ENCODE measurements at regions not wholly inside any gene's neighbourhood (a gene's known extent, or its start where the extent isn't known, plus 50 kb on each side); places are given as distances from the start of the nearest gene placed in this dataset.

- H3K4me3 ChIP-seq (ENCODE audit: insufficient read depth, low read depth, low read length): no peak overlapping the region
- H2BK120ac ChIP-seq (ENCODE audit: low read depth, low read length): no peak overlapping the region
- H2AK9ac ChIP-seq (replicated peaks; ENCODE audit: low read depth, low read length, poor library complexity): no peak overlapping the region
- no peak overlapping the region for H4K91ac ChIP-seq (ENCODE audit: insufficient read depth, low read depth, low read length)
- H3K4ac ChIP-seq (ENCODE audit: low read depth, low read length): no peak overlapping the region
- intact Hi-C loops (cut with micrococcal nuclease) (no loop called here), in situ Hi-C loops (cut with MboI; ENCODE audit: low sequenced_read_pairs) (no loop called here), dilution Hi-C loops (cut with HindIII; ENCODE audit: low sequenced_read_pairs, unreplicated experiment) (no loop called here)
- ChIA-PET POLR2A (ENCODE audit: unreplicated experiment) (no interaction called here), CTCF (interaction anchor here (0.6 to 0.7 kb wide), 2 partner anchors 944 to 1523 kb away, joined by 5 to 6 read pairs; no protein-coding TSS in a partner anchor)
- no peaks in the 10 kb centered on the region for H3K27me3 ChIP-seq (ENCODE audit: control insufficient read depth, insufficient read depth, low read length)
- TF ChIP-seq RFX5 (IDR thresholded peaks at IDR 0.05; ENCODE audit: low read depth, low read length) (no peak), ELK1 (IDR thresholded peaks at IDR 0.05; ENCODE audit: borderline replicate concordance, low read depth, low read length) (no peak), CEBPB (IDR thresholded peaks at IDR 0.05; ENCODE audit: low read depth, low read length) (no peak), RAD21 (IDR thresholded peaks at IDR 0.05; ENCODE audit: low read length) (no peak), MXI1 (IDR thresholded peaks at IDR 0.05; ENCODE audit: borderline replicate concordance, low read depth, low read length) (no peak), RCOR1 (IDR thresholded peaks at IDR 0.05; ENCODE audit: insufficient replicate concordance, low read length) (no peak), CTCF (conservative IDR thresholded peaks at IDR 0.05; ENCODE audit: low read depth, low read length) (no peak), BHLHE40 (IDR thresholded peaks at IDR 0.05; ENCODE audit: low read depth, low read length) (no peak)
- no CpG with 5 or more reads among the region's 3 CpGs for WGBS, 2 experiments (ENCODE audit: extremely low coverage in 2 of 2, insufficient read length in 1 of 2)
- H3K18ac ChIP-seq (ENCODE audit: low read depth, low read length): no peak overlapping the region
- no peak overlapping the region for H2BK15ac ChIP-seq (ENCODE audit: low read depth, low read length)
- no peaks in the 10 kb centered on the region for H3K4me1 ChIP-seq (ENCODE audit: control insufficient read depth, insufficient read depth, low read length)
- H2BK20ac ChIP-seq (ENCODE audit: low read depth, low read length): no peak overlapping the region
- H3K36me3 ChIP-seq (ENCODE audit: control insufficient read depth, insufficient read depth, low read length): no peaks in the 10 kb centered on the region
- no peak overlapping the region for H3K27ac ChIP-seq (ENCODE audit: insufficient read depth, low read length)
- DNase-seq (no peak), ATAC-seq (ENCODE audit: low read depth) (no peak)
- H3K4me2 ChIP-seq (ENCODE audit: low read depth, low read length): no peak overlapping the region
- no peak overlapping the region for H2AK5ac ChIP-seq (ENCODE audit: low read depth, low read length)
- no peak overlapping the region for H3K23ac ChIP-seq (ENCODE audit: low read depth, low read length)
- H3K79me1 ChIP-seq (ENCODE audit: low read depth in 1 of 2, low read length in 2 of 2): no peaks in the 10 kb centered on the region
- BruUV-seq (replicated peaks): no TSS peak
- no peak overlapping the region for H4K8ac ChIP-seq (ENCODE audit: low read depth in 2 of 2, low read length in 2 of 2)
- no peaks in the 10 kb centered on the region for H4K20me1 ChIP-seq (ENCODE audit: insufficient read depth, low read length)
- no peaks in the 10 kb centered on the region for H3K9me3 ChIP-seq (ENCODE audit: control insufficient read depth, insufficient read depth, low read length)
- no peak overlapping the region for H2AFZ ChIP-seq (replicated peaks; ENCODE audit: low read length, poor library complexity)
- H3K14ac ChIP-seq (replicated peaks; ENCODE audit: low read depth, low read length): no peak overlapping the region
- H3K9me1 ChIP-seq (ENCODE audit: insufficient read depth, low read length): no peaks in the 10 kb centered on the region
- H2BK5ac ChIP-seq (ENCODE audit: low read depth, low read length, poor library complexity, severe bottlenecking): no peak overlapping the region
- H3K56ac ChIP-seq (ENCODE audit: extremely low read depth, insufficient read depth, low read length): no peak overlapping the region
- H3K9ac ChIP-seq (ENCODE audit: low read depth, low read length): no peak overlapping the region
- H4K5ac ChIP-seq (ENCODE audit: low read depth, low read length): no peak overlapping the region
Observed at GRCh38 chr4:100651499-100652175, 133.8 kb upstream of the EMCN start.

Data from IMR-90 (cell line).